HCEC 1CT (cell line): ENCODE measurements at regions not wholly inside any gene's neighbourhood (a gene's known extent, or its start where the extent isn't known, plus 50 kb on each side); places are given as distances from the start of the nearest gene placed in this dataset.
A peak's percentile ranks its signal among the peaks of the same experiment; 100 is the strongest.

ENCODE experiments used
- DNase-seq: peaks from one replicate; pipeline ENCODE4 v3.0.0-alpha.2; 2017

DNA sequence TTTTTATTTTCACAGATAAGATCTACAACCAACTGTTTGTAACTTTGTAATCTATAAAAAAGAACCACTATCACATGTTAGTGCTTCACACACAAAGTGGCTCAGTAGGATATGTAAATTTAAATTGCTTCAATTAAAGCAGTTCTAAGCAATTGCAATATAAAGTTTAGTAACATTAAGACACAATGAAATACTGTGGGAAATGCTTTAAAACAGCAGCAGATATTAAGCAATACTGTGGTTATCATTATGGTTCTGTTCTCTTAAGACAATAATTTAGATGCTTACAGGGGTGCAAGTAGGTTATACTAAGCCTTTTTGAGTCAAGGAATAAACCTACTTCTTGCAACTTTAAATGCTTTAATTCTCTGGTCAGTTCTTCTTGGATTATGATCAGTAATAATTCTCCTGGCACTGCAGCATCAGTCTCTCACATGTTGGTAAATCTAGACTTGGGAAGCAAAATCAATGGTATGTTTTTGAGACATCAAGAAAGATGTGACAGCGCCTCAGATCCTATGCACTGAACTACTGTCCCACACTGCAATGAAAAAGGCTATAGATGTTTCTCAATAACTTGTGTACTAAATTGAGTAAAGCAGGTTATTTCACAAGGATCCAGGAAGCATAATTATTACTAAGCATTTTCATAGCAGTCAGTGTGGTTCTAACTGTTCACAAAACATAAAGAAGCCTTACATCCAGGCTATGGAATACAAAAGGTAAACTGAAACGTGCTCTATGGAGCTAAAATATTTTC is 338.7 kb upstream of the PDE4D start:
- DNase-seq, result no peak

DNA sequence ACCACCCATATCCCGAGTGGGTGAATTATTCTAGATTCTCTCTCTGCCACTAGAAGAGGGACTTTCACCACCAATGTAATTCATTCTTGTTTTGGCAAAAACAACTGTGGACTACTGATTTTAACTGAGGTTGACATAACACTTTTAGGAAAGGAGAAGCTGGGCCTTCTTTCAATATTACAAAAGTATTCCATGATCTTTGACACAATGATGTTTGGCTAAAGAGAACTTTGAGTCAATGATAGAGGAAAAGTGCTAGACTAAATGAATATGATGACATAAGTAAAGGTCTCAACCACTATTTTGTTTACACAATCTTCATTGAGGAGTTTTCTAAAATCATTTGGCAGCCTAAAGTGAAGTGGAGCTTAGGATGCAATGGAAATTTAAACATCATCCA is 336.9 kb upstream of the PDE4D start:
- no peak for DNase-seq

DNA sequence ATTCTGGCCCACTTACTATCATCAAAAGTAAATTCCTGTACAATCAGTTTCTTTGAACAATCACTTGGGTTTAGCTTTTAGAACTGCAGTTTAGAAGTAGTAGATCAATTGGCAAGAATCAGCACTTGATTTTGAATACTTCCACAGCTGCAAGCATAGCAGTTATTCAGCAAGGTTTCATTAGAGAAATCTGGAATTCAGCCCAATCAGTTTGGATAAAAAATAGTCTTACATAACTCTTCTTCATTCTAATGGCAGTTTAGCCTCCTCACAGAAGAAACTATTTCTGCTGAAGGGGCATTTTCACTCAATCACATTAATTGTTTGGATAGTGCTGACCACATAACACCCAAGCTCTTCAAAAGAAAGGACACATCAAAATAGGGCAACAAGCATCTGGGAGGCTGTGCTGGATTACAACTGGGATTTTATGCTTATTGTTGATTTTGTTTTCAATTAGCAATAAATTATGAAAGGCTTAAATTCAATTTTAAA is 336.2 kb upstream of the PDE4D start:
- DNase-seq, result no peak

DNA sequence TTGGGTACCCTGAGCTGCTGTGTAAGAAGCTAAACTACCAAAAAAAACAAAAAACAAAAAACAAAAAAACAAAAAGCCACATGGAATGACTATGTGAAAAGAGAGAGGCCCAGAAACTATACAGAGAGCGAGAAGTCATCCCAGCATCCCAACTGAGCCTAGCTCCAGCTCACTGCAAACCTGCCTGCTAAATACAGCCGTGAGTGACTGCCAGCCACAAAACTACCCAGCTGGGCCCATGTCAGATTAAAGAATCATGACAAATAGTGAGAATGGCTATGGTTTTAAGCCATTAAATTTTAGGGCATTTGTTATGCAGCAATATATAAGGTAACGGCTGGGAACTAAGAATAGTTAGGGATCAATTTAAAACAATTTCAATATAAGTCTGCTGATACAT is 335.1 kb upstream of the PDE4D start:
- no peak for DNase-seq

DNA sequence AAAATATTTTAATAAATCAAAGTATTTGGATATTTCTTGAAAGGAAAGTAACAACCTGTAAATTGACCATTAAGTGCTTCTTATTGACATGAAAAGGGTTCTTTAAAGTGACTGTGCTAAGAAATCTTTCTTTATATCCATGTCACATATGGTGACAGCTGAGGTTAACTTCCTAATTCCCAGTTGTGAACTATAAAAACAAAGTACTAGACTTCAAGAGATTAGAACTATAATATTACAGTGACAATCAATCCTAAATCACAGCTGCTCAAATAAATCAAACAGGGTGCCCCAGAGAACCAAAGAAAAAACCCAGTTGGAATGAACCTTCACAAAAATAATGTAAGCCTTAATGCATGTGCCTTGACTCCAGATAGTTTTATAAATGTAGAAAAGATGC is 332.6 kb upstream of the PDE4D start:
- no peak for DNase-seq

DNA sequence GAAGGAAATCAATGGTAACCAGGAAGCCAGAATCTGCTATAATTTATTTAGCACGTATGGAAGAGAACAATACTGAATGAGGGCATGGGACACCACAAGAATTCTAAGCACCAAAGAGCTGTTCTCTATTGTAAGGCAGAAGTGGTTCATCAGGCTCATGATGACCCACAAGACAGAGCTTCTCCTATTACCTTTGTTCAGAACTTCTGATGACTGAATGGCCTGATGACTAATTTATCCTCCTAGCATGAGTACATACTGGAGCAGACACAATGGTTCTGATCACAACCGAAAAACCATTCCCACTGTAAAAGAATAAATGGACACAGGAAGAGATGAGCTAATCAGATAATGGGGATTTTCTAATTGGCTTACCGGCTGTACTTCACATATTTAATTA is 329.8 kb upstream of the PDE4D start:
- no peak for DNase-seq

DNA sequence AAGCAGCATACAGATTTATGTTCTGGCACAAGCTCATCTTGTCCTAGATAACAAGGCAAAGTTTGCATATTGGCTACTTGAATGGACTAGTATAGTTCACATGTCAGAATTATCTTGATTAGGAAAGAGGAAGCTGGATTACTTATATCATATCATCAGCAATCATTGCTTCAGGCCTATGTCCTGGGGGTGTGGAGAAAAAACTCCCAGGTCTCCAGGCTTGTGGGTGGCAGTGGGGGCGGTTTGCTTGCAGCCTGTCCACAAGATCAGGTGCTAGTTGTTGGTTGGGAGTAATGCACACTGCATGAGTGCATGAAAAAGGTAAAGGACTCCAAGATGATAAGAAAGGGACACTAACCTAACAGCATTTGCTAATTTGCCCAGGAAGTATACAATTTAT is 326.4 kb upstream of the PDE4D start:
- DNase-seq, result no peak

DNA sequence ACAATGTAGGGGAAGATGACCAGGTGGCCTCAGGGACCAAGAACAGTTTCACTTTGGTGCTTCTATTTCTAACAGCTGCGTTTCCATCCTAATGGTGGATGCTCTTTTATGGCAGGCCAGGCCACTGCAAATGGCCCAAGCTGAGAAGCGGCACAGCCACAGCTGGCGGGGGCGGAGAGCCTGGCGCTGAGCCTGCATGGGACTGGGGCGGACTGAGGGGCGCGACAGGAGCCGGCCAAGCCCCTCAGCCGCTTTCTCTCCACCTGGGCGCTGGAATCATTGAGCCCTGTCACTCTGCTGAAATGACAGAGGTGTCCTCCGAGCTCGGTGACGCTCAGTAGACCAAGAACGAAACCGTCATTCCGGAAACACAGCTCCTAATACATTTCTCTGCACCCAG is 317.3 kb upstream of the PDE4D start:
- no peak for DNase-seq

DNA sequence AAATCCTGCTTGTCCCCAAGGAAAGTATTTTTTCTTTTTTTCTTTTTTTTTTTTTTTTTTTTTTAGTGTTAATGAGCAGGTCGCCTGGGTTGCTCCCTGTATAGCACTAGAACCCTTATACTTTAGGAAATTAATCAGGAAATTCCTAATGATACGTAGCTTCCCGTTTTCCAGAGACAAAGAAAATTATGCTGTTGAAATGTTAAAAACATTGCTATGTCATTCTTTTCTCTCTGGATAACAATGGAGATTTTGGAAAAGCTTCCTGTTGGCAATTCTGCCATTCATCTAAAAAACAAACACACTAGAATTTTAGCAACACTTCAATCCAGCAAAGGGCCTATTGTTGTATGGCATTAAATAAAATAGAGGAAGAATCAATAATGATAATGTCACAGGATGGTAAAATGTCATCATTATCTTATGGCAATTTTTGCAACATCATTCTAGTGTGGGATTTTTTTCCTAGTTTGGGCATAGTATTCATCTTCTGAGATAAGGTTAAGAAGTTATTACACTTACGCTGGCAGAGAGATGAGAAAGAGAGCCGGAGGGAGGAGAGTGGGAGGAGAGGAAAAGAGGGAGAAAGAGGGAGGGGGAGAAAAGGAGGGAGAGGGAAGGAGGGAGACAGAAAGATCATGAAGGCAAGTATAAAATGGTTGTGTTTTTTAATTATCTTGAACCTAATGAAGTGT is 315.8 kb upstream of the PDE4D start:
- no peak for DNase-seq

DNA sequence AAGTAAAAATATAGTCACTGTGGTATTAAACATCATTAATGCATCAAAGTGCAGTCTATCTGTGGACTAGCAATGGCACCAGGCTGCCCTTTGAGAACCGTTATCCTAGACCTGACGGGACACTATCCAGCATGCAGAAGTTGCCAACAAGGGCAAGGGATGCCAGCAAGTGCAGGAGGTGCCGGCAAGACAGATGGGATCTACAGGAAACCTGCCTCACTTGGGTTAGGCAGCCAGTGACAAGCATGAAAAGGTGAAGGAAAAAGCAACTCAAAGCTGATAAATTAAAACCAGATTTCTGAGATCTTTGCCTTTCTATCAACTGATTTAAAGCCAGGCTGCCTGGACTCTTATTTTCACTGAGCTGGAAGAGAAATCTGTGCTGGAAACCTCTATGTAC is 315.2 kb upstream of the PDE4D start:
- DNase-seq, result no peak

DNA sequence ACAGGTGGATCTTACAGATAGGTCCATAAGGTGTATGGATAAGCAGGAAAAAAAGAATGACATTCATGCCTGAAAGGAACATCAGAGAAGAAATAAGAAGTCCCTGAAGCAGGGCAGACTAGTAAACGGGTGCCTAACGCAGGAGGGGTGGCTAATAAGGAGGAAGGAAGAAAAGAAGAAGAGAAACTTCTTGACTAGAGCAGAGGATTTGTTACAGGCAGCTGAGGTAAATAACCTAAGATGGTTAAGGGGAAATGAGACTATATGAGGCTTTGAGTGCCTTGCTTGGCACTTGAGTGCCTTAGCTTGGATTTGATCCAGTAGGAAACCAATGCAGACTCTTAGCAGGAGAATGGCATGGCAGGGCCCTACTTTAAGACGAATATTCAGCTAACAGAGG is 313.5 kb upstream of the PDE4D start:
- DNase-seq, result no peak

DNA sequence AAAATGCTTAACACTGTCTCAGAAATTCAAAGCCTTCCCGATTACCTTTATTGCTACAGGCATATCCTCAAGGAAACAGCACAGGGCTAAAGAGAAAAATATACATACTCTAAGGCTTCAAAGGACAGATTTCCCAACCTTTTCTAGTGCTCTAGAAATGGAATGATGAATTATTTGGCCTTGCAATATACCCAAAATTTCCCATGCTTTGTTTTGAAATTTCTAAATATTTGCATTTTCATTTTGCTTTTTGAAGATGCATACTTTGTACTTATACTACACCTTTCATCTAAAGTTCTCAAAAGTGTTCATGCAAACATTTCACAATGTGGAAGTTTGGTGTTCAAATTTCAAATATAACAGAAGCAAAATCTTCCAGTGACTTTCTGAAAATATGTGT is 312.7 kb upstream of the PDE4D start:
- DNase-seq, result no peak

DNA sequence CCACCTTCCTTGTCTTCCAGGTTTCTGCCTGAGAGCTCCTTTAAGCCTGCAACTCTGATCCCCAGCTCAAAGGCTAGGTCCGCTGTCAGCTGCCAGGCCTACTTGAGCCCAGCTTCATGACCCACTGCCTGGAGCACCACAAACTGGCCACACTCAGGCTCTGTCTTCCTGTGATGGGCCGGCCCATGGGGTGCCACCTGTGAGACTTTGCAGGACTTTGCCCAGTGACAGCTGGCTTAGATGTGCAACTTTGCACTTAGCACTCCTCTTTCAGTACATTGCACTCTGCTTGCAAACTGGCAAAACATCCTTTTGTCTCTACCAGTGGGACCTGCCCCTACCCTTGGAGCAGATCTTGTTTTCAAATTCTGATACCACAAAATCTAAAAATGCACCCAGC is 311.5 kb upstream of the PDE4D start:
- DNase-seq, result no peak

DNA sequence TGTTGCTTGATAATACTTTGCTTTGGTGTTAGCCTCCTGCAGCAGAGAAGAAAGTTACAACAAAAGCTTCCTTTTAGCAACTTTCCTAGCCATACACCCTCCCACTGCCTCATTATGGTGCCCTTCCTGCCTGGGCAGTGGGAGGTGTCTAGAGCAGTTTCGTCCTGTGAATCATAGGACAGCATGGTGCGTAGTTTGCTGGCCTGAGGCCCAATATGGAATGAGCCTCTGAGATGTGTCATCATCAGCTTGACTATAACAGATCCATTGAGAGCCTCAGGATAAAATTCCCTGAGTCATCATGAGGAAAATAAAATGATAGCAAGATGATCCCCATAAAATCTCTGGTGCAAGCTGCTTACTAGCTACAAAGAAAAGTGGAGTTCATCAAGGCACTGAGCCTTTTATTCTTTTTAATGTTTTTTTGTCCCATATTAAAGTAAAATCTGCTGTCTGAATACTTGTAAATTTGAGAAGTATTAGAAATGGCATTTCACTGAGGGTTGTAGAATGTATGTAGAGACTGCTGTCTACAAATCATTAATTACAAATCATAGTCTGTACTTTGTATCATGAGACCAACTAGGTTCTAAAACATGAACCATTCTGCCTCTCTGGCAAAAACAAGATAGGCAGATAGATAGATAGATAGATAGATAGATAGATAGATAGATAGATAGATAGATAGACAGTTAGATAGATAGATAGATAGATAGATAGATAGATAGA is 303.0 kb upstream of the PDE4D start:
- DNase-seq, result peak; percentile 93

DNA sequence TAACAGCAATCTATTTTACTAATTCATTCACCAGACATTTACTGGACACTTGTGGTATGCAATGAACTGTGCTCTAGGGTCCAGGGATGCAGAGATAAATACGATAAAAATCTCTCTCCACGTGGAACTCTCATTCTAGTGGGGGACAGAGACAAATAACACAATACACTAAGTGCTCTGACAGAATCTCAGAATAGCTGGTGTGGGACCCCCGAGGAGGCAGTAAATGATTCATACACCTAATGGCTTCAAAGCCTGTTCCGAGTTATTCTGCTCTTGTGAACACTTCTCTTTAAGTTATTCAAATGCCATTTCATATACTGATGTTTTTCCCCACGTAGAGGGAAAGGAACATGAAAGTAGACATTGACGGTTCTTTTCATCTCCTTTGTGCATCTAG is 302.0 kb upstream of the PDE4D start:
- DNase-seq, result no peak

DNA sequence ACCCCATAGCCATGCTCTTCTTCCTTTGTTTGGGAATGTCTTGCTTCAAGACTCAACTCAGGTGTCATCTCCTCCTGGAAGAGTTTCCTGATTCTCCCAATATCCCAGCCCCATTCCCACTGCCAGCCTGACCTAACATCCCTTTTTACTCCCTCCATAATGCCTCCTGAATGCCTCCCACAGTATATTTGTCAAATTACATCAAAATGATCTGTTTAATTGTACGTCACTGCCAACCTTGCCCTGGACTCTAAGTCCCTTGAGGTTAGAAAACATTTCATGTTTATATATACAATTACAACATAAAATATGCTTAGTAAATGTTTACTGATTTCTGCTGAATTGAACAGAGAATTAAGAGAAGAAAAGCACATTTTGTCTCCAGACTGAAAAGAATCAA is 301.6 kb upstream of the PDE4D start:
- DNase-seq, result no peak

DNA sequence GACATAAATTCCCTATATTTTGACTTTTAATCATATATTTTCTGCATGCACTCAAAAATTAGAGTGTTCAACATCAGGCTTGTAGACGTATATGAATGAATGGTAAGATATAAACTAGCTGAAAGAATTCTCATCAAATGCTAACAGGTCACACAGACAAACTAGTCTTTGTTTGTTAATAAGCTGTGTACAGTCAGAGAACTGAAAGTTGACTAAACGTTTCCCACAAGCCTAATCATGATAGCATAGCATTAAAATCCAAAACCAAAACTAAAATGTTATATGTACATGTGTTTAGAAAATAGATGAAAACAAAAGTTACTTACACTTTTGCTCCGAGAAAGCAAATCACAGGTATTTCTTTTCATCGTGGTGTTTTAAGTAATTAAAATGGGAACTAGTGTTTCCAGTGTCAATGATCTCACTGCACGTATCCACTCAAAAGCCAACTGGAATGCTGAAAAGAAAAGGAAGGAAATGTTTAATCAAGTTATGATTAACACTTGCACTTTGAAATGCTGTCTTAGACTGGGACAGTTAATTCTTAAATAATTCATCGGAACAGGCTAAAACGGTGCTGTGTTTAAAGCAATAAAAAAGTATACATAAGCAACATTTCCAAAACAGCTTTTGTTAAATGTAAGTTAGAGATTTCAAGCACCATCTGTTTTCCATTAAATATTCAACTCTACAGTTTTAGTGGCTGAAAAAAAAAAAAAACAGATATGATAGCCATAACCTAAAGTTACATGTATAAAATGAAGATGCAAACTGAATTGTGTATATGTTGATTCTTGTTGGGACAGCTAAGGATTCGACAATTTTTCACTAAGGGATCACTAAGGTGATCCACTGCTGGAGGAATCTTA is 291.9 kb upstream of the PDE4D start:
- no peak for DNase-seq

DNA sequence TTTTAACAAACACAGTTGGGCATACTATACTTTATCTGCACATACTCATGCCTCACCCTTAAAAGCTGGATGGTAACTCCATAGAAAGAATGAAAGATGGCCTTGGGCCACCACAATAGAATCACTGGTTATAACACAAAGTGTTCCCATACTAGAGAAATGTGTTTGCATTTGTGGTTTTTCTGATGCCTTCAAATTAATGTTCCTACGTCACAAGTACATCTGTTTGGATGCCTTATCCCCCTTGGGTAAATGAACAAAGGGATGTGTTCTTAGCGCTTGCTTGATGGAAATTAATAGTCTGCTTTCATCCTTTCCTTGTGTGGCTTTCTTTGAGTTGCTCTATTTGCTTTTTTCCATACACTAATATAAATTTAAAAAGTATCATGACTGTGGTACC is 291.1 kb upstream of the PDE4D start:
- no peak for DNase-seq

DNA sequence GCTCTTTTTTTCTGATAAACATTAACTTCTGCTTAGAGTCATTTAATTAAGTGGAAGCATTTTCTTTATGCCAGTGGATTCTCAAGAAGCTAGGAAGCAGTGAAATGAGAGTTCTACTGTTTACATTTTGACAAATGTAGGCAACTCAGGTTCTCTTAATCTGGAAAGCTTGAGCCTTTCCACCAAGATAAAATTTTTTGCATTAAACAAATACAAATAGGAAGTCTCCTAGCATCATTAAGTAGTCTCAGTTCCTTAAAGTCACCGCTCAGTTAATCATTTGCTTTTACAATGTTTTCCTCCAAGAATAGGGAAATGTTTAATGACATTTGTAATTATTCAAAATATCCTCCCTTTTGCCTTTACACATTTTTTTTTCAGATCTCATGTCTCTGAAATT is 290.4 kb upstream of the PDE4D start:
- no peak for DNase-seq

DNA sequence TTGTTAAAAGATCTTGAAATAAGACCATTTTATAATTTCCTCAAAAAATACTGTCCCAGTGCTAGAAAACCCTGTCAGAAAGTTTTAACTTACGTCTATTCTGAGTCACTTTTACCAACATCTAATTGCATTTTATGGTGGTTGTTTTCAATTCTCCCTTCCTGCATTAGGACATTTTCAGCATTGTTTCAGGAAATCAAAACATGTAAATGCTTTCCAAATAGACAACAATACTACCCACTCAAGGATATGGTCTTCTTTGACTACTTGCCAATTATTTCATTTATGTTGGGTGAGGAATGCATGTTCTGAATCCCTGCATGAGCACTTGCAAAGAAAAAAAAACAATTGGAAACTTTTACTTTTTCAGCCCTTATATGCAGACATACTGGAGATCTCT is 284.6 kb upstream of the PDE4D start:
- no peak for DNase-seq

DNA sequence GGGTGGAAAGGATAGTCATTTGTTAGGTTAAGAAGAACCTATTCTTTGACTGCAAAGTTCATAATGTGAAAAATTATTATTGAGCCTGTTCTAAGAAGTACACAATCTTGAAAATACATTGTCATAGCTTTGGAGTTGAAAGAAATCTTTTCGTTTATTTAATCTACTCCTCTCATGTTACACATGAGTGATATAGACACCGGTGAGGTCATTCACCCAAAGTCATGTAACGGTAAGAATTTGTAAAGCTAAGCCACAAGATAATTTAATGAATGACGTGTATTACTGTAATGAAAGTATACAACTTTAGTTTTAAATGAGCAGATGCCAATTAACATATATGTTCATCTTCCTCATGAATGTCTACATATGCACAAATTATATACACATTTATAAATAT is 284.1 kb upstream of the PDE4D start:
- DNase-seq, result no peak

DNA sequence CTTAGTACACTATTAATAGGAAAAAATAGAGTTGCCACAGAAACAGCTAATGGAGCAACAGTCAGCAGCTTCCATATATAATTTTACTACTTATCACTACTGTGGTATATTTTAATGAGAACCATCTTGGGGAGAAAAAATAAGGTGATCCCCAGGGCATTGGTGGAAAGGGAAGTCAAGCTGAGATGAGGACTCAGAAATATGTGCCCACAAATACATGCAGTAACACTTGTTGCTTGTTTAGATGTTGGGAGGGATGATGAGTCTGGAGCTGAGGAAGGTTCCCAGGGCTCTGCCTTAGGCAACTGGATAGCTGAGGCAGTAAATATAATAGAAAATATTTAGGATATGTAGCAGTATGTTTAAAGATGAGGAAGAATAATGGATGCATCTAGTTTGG is 280.1 kb upstream of the PDE4D start:
- DNase-seq, result no peak

DNA sequence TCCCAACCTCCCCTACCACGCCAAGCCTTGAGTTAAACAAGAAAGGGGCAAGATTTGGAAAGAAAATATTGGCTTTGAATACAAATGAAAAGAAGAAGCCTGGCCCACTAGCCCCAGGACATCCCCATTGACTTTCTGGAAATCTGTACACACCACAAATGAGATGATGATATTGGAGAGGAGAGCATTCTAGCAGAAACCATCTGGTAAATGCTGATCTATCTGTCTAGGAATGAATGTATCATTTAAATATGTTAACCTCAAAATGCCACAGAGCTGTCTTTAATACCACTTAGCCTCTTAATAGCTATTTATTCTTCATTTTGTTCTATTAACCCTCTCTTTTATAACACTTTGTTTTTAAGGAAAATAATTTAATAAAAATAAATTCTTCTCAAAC is 270.2 kb upstream of the PDE4D start:
- DNase-seq, result no peak
